ENCODE measurements at regions not wholly inside any gene's neighbourhood (a gene's known extent, or its start where the extent isn't known, plus 50 kb on each side); places are given as distances from the start of the nearest gene placed in this dataset.
"Not testable (repeated sequence)": the region's sequence is repeated elsewhere in the genome, so short reads cannot be mapped to it uniquely, and the experiment has no call there.

DNA sequence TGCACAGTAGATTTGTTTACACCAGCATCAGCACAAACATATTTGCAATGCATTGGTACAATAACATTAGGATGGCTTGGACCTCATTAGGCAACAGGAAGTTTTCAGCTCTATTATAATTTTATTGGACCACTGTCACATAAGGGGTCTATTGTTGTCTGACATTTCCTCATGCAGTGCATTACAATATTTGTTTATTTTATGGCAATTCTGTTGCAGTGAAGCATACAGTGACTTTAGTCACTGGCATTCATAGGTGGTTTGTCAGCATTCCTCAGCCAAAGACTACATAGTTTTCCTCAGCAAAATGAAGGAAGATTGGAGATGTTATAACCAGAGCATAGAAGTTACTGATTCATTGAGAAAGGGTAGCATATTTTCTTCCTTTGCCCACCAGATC, 1732.9 kb downstream of the PCDH9 start (continued):
- no peak for TF ChIP-seq SIX1 (CRISPR knock-in tag; IDR thresholded peaks at IDR 0.05; ENCODE audit: borderline replicate concordance)
- TF ChIP-seq HHEX (CRISPR knock-in tag; IDR thresholded peaks at IDR 0.05), result no peak
- TF ChIP-seq PRMT3 (CRISPR knock-in tag; IDR thresholded peaks at IDR 0.05; ENCODE audit: borderline replicate concordance, low read depth), result no peak
- no peak for TF ChIP-seq SNAI1 (CRISPR knock-in tag; IDR thresholded peaks at IDR 0.05; ENCODE audit: borderline replicate concordance)
- TF ChIP-seq, protein P1, sequence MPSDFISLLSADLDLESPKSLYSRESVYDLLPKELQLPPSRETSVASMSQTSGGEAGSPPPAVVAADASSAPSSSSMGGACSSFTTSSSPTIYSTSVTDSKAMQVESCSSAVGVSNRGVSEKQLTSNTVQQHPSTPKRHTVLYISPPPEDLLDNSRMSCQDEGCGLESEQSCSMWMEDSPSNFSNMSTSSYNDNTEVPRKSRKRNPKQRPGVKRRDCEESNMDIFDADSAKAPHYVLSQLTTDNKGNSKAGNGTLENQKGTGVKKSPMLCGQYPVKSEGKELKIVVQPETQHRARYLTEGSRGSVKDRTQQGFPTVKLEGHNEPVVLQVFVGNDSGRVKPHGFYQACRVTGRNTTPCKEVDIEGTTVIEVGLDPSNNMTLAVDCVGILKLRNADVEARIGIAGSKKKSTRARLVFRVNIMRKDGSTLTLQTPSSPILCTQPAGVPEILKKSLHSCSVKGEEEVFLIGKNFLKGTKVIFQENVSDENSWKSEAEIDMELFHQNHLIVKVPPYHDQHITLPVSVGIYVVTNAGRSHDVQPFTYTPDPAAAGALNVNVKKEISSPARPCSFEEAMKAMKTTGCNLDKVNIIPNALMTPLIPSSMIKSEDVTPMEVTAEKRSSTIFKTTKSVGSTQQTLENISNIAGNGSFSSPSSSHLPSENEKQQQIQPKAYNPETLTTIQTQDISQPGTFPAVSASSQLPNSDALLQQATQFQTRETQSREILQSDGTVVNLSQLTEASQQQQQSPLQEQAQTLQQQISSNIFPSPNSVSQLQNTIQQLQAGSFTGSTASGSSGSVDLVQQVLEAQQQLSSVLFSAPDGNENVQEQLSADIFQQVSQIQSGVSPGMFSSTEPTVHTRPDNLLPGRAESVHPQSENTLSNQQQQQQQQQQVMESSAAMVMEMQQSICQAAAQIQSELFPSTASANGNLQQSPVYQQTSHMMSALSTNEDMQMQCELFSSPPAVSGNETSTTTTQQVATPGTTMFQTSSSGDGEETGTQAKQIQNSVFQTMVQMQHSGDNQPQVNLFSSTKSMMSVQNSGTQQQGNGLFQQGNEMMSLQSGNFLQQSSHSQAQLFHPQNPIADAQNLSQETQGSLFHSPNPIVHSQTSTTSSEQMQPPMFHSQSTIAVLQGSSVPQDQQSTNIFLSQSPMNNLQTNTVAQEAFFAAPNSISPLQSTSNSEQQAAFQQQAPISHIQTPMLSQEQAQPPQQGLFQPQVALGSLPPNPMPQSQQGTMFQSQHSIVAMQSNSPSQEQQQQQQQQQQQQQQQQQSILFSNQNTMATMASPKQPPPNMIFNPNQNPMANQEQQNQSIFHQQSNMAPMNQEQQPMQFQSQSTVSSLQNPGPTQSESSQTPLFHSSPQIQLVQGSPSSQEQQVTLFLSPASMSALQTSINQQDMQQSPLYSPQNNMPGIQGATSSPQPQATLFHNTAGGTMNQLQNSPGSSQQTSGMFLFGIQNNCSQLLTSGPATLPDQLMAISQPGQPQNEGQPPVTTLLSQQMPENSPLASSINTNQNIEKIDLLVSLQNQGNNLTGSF (CRISPR knock-in tag; IDR thresholded peaks at IDR 0.05), result no peak
- no peak for TF ChIP-seq ZNF788 (CRISPR knock-in tag; IDR thresholded peaks at IDR 0.05; ENCODE audit: borderline replicate concordance)
- no peak for TF ChIP-seq ZFAT (CRISPR knock-in tag; conservative IDR thresholded peaks at IDR 0.05)
- TF ChIP-seq ZNF572 (CRISPR knock-in tag; IDR thresholded peaks at IDR 0.05), result no peak
- TF ChIP-seq, protein P2, sequence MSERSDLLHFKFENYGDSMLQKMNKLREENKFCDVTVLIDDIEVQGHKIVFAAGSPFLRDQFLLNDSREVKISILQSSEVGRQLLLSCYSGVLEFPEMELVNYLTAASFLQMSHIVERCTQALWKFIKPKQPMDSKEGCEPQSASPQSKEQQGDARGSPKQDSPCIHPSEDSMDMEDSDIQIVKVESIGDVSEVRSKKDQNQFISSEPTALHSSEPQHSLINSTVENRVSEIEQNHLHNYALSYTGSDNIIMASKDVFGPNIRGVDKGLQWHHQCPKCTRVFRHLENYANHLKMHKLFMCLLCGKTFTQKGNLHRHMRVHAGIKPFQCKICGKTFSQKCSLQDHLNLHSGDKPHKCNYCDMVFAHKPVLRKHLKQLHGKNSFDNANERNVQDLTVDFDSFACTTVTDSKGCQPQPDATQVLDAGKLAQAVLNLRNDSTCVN (CRISPR knock-in tag; IDR thresholded peaks at IDR 0.05; ENCODE audit: borderline replicate concordance), result no peak
- TF ChIP-seq, protein P3, sequence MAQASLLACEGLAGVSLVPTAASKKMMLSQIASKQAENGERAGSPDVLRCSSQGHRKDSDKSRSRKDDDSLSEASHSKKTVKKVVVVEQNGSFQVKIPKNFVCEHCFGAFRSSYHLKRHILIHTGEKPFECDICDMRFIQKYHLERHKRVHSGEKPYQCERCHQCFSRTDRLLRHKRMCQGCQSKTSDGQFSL (CRISPR knock-in tag; IDR thresholded peaks at IDR 0.05), result no peak
- no peak for TF ChIP-seq ZC3H4 (CRISPR knock-in tag; IDR thresholded peaks at IDR 0.05; ENCODE audit: borderline replicate concordance)
- TF ChIP-seq ZNF317 (CRISPR knock-in tag; IDR thresholded peaks at IDR 0.05), result no peak

DNA sequence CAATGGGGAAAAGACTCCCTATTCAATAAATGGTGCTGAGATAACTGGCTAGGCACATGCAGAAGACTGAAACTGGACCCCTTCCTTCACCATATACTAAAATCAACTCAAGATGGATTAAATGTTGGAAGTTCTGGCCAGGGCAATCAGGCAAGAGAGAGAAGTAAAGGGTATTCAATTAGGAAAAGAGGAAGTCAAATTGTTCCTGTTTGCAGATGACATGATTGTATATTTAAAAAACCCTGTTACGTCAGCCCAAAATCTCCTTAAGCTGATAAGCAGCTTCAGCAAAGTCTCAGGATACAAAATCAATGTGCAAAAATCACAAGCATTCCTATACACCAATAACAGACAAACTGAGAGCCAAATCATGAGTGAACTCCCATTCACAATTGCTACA, 1739.4 kb downstream of the PCDH9 start:
- H3K36me3 ChIP-seq (replicated peaks in 1 of 2; ENCODE audit: control insufficient read depth in 1 of 2, insufficient read depth in 2 of 2, low read length in 2 of 2); H3K9ac ChIP-seq (ENCODE audit: insufficient read depth, low read depth, low read length); H2AFZ ChIP-seq (ENCODE audit: low read length); in situ Hi-C loops (cut with HindIII; ENCODE audit: extremely low pct_ligation_motif_present, low pct_unique_long_range_greater_than_20kb); BruUV-seq (replicated peaks); intact Hi-C loops (cut with micrococcal nuclease; ENCODE audit: unreplicated experiment); H3K4me2 ChIP-seq (ENCODE audit: low read depth, low read length); POLR2A ChIA-PET; FAIRE-seq; CTCF ChIA-PET (ENCODE audit: low intra/inter-chr PET ratio, low total read pairs); H3K27me3 ChIP-seq (ENCODE audit: control insufficient read depth in 1 of 2, insufficient read depth in 2 of 2, low read length in 2 of 2); H3K79me2 ChIP-seq (ENCODE audit: insufficient read depth, low read length); H4K20me1 ChIP-seq (ENCODE audit: insufficient read depth, low read length); H3K9me3 ChIP-seq (ENCODE audit: low read length); DNase-seq (ENCODE audit: low spot score); H3K4me1 ChIP-seq (ENCODE audit: insufficient read depth, low read length); H3K4me3 ChIP-seq (replicated peaks in 1 of 3; ENCODE audit: insufficient read depth in 1 of 3, low read depth in 2 of 3, low read length in 3 of 3); H3K27ac ChIP-seq (ENCODE audit: extremely low read length, insufficient read depth, low read length); ATAC-seq: not testable (repeated sequence)
- WGBS (ENCODE audit: low lambda C conversion rate), result 10% methylated on average over 1 of the region's 1 CpG
